A673 (cell line): ENCODE measurements at regions not wholly inside any gene's neighbourhood (a gene's known extent, or its start where the extent isn't known, plus 50 kb on each side); places are given as distances from the start of the nearest gene placed in this dataset.

ENCODE experiments used
- BruUV-seq: library from RNA; stranded (reverse); fragments of 400-500 nt; replicated peaks from 2 replicates; lab custom pipeline; 2021; lab: Mats Ljungman, UMichigan
- CTCF ChIA-PET: fragments of 300-600 bp; sonication (Branson Sonifier 250); formaldehyde crosslinking; loops from one replicate; lab custom pipeline; 2022; ENCODE audit warnings: antibody characterized with exemption; lab: Charles Lee
- POLR2A ChIA-PET: fragments of 300-600 bp; sonication (Branson Sonifier 250); formaldehyde crosslinking; loops from one replicate; lab custom pipeline; 2022; ENCODE audit warnings: antibody characterized with exemption; ENCODE audit not compliant: low non-redundant PET; lab: Charles Lee
- DNase-seq: peaks from one replicate; pipeline ENCODE4 v3.0.0-alpha.2; 2015; ENCODE audit warnings: low spot score
- H3K27ac ChIP-seq: fragments of 200-600 bp; sonication (generic); 2 replicates; pipeline ENCODE4 v1.5.1; 2016; ENCODE audit warnings: mixed run types, low read depth, mild to moderate bottlenecking, mixed read lengths, antibody characterized with exemption, low read length; ENCODE audit not compliant: poor library complexity, severe bottlenecking
- H3K27me3 ChIP-seq: fragments of 200-600 bp; sonication (generic); replicated peaks from 2 replicates; pipeline ENCODE4 v1.6.1; 2017; ENCODE audit warnings: mixed run types, low read depth, mild to moderate bottlenecking, mixed read lengths, antibody characterized with exemption, low read length; ENCODE audit not compliant: insufficient read depth, poor library complexity
- H3K36me3 ChIP-seq: fragments of 200-600 bp; sonication (generic); 2 replicates; pipeline ENCODE4 v1.6.1; 2016; ENCODE audit warnings: mixed run types, mild to moderate bottlenecking, mixed read lengths, antibody characterized with exemption, low read length; ENCODE audit not compliant: insufficient read depth, poor library complexity, severe bottlenecking
- H3K4me1 ChIP-seq: fragments of 200-600 bp; sonication (generic); 2 replicates; pipeline ENCODE4 v1.6.1; 2017; ENCODE audit warnings: mixed run types, mild to moderate bottlenecking, mixed read lengths, antibody characterized with exemption, low read length; ENCODE audit not compliant: insufficient read depth, poor library complexity, severe bottlenecking
- H3K4me3 ChIP-seq: fragments of 200-600 bp; sonication (generic); 2 replicates; pipeline ENCODE4 v1.5.1; 2016; ENCODE audit warnings: low read depth, mixed run types, mild to moderate bottlenecking, mixed read lengths, low read length; ENCODE audit not compliant: poor library complexity, severe bottlenecking
- H3K9me3 ChIP-seq: fragments of 200-600 bp; sonication (generic); 2 replicates; pipeline ENCODE4 v1.6.1; 2016; ENCODE audit warnings: mixed run types, low read depth, mild to moderate bottlenecking, mixed read lengths, antibody characterized with exemption, low read length; ENCODE audit not compliant: poor library complexity, severe bottlenecking
- EZH2 ChIP-seq: fragments of 200-600 bp; sonication (generic); IDR thresholded peaks from 2 replicates; pipeline ENCODE4 v1.6.1; 2017; ENCODE audit warnings: borderline replicate concordance, low read depth, mild to moderate bottlenecking, mixed read lengths, antibody characterized with exemption, low read length; ENCODE audit not compliant: poor library complexity, severe bottlenecking
- intact Hi-C: fragments of 100-400 bp; cut with micrococcal nuclease; formaldehyde crosslinking; loops from one replicate; pipeline ENCODE4 v1.10.0; 2022; ENCODE audit not compliant: unreplicated experiment
- TF ChIP-seq, protein P1 (sequence below): fragments of 300-800, 200-600 bp; sonication (generic); conservative IDR thresholded peaks from 2 replicates; pipeline ENCODE4 v1.5.1; 2017; ENCODE audit warnings: low read depth, mild to moderate bottlenecking, antibody characterized with exemption, low read length, moderate library complexity, mixed read lengths

GRCh38 chr4:111628437-111628836 is 516.8 kb upstream of the FAM241A start:
- CTCF ChIA-PET, result interaction anchor here (0.6 kb wide), 1 partner anchor 579 kb away, joined by 4 read pairs; no protein-coding TSS in a partner anchor

GRCh38 chr4:111630705-111631104 is 514.5 kb upstream of the FAM241A start:
- DNase-seq, result peak; percentile 85
- no peak overlapping the region for H3K4me3 ChIP-seq
- no TSS peak for BruUV-seq
- H3K4me1 ChIP-seq, result peaks cover 32% of the 10 kb centered on the region
- CTCF ChIA-PET, result interaction anchor here (0.7 to 0.9 kb wide), 2 partner anchors 993 to 1000 kb away, joined by 3 to 7 read pairs; no protein-coding TSS in a partner anchor
- POLR2A ChIA-PET, result no interaction called here
- intact Hi-C loops, result loop anchor here (1.0 to 5.0 kb wide), 5 partner anchors 348 to 1113 kb away; no protein-coding TSS in a partner anchor
- H3K36me3 ChIP-seq, result no peaks in the 10 kb centered on the region
- no peaks in the 10 kb centered on the region for H3K27me3 ChIP-seq
- no peaks in the 10 kb centered on the region for H3K9me3 ChIP-seq
- no peak overlapping the region for H3K27ac ChIP-seq
- TF ChIP-seq EZH2, result no peak
- TF ChIP-seq, protein P1, sequence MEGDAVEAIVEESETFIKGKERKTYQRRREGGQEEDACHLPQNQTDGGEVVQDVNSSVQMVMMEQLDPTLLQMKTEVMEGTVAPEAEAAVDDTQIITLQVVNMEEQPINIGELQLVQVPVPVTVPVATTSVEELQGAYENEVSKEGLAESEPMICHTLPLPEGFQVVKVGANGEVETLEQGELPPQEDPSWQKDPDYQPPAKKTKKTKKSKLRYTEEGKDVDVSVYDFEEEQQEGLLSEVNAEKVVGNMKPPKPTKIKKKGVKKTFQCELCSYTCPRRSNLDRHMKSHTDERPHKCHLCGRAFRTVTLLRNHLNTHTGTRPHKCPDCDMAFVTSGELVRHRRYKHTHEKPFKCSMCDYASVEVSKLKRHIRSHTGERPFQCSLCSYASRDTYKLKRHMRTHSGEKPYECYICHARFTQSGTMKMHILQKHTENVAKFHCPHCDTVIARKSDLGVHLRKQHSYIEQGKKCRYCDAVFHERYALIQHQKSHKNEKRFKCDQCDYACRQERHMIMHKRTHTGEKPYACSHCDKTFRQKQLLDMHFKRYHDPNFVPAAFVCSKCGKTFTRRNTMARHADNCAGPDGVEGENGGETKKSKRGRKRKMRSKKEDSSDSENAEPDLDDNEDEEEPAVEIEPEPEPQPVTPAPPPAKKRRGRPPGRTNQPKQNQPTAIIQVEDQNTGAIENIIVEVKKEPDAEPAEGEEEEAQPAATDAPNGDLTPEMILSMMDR, result peak; percentile 69

More at GRCh38 chr4:111628437-111628836, 516.8 kb upstream of the FAM241A start:
- intact Hi-C loops, result no loop called here
- Histone ChIP-seq H3K36me3 (no peaks in the 10 kb centered on the region), H3K9me3 (no peaks in the 10 kb centered on the region), H3K27ac (peak overlapping the region; percentile 32), H3K4me1 (peaks cover 32% of the 10 kb centered on the region), H3K4me3 (no peak overlapping the region), H3K27me3 (no peaks in the 10 kb centered on the region)
- POLR2A ChIA-PET, result no interaction called here
- no TSS peak for BruUV-seq
- TF ChIP-seq, protein P1, result no peak
- no peak for TF ChIP-seq EZH2
- DNase-seq, result peak; percentile 94

DNA sequence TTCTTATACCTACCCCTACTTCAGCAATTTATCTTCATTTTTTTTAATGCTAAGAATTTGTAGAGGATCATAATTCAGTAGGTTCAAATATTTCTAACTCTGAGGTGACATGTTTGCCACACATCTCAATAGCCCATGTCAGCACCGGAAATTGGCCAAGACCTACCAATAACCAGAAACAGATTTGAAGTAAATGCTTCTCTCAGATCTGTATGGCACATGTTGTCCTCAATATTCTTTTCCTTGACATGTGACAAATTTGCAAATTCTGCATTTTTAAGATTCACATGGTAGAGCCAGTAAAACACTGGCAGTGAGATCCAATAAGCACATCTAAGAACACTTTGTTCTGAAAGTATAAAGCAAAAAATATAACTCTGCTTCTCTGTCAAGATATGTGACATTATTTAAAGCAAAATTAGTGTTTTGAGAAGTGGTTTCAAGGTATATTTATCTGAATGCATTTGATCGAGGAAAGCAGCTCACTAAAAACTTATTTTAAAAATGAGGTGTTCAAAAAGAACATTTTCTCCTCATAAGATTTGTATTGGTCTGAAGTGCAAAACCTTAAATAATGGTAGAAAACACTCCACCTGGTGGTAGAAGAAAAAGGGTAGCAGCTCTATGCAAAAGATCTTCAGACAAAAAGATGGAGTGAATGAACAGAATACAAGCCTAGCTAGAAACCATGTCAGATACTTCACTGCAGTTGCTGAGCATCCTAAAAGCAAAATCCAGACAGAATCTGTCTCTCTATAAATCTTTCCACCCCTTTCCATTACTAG is 513.8 kb upstream of the FAM241A start:
- CTCF ChIA-PET, result interaction anchor here (0.7 to 1.7 kb wide), 4 partner anchors 167 to 1000 kb away, joined by 3 to 14 read pairs (median 5); no protein-coding TSS in a partner anchor

More for the DNA sequence above, 513.8 kb upstream of the FAM241A start:
- Histone ChIP-seq H3K4me3 (no peak overlapping the region), H3K27ac (no peak overlapping the region), H3K4me1 (peaks cover 32% of the 10 kb centered on the region), H3K36me3 (no peaks in the 10 kb centered on the region), H3K27me3 (no peaks in the 10 kb centered on the region), H3K9me3 (no peaks in the 10 kb centered on the region)
- POLR2A ChIA-PET, result no interaction called here
- no TSS peak for BruUV-seq
- TF ChIP-seq EZH2, result no peak
- TF ChIP-seq, protein P1, result peak; percentile 64
- peak; percentile 61 for DNase-seq
- intact Hi-C loops, result loop anchor here (1.0 to 5.0 kb wide), 5 partner anchors 349 to 1114 kb away; no protein-coding TSS in a partner anchor
